Heart right ventricle (tissue), 16 donors: ENCODE measurements at regions not wholly inside any gene's neighbourhood (a gene's known extent, or its start where the extent isn't known, plus 50 kb on each side); places are given as distances from the start of the nearest gene placed in this dataset.

Experiments
- ATAC-seq, 8 donors: fragments of 200-7000 bp; cut with Tn5 transposase; one replicate each; pipeline ENCODE4 v1.9.1; 2020; ENCODE audit warnings: mild to moderate bottlenecking in 8 of 8, moderate library complexity in 8 of 8, moderate number of reproducible peaks in 1 of 8
- DNase-seq, 2 donors: peaks; one replicate each; pipeline ENCODE4 v3.0.0-alpha.2; 2020
- H3K27ac ChIP-seq, 10 donors: fragments of 200-600 bp; sonication (generic) in 2 of 10; one replicate each; pipeline versions ENCODE4 v1.5.0 to v1.8.0; 2020 to 2022; ENCODE audit warnings: mild to moderate bottlenecking in 3 of 10
- H3K27me3 ChIP-seq, 7 donors: fragments of 200-600 bp; one replicate each; pipeline ENCODE4 v1.8.0; 2021 to 2022; ENCODE audit warnings: mild to moderate bottlenecking in 2 of 7
- H3K36me3 ChIP-seq, 9 donors: fragments of 200-600 bp; sonication (generic) in 1 of 9; one replicate each; pipeline versions ENCODE4 v1.5.0 to v1.8.0; 2020 to 2022; ENCODE audit warnings: mild to moderate bottlenecking in 2 of 9
- H3K4me1 ChIP-seq, 9 donors: fragments of 200-600 bp; sonication (generic) in 1 of 9; one replicate each; pipeline versions ENCODE4 v1.5.0 to v1.8.0; 2020 to 2022; ENCODE audit warnings: mild to moderate bottlenecking in 4 of 9
- H3K4me3 ChIP-seq, 10 donors: fragments of 200-600 bp; sonication (generic) in 2 of 10; one replicate each; pipeline versions ENCODE4 v1.5.0 to v1.8.0; 2020 to 2022; ENCODE audit warnings: mild to moderate bottlenecking in 7 of 10, moderate library complexity in 2 of 10
- H3K9me3 ChIP-seq, 11 donors: fragments of 200-600 bp in 10 of 11; sonication (generic) in 2 of 11; one replicate each; pipeline versions ENCODE4 v1.5.0 to v1.8.0; 2013 to 2022; ENCODE audit warnings: mild to moderate bottlenecking in 2 of 11, control low read depth in 1 of 11, moderate library complexity in 1 of 11
- WGBS, 2 donors: extraction: QIAGEN DNeasy Blood & Tissue Kit; methylation state at CpG; one replicate each; pipeline ENCODE4 v1.1.7; 2013; ENCODE audit warnings: inconsistent platforms in 1 of 2; 5-methylcytosine and 5-hydroxymethylcytosine counted together
- intact Hi-C, 10 donors: fragments of 100-400 bp; cut with DNase I; formaldehyde crosslinking; loops; one replicate each; pipeline versions ENCODE4 v1.11.1 to v1.14.2; 2022
- TF ChIP-seq, protein P1 (sequence below), 9 donors: fragments of 200-600 bp; sonication (generic) in 2 of 9; IDR thresholded peaks; one replicate each; pipeline versions ENCODE4 v1.5.0 to v1.8.0; 2021 to 2022; ENCODE audit warnings: antibody characterized with exemption in 9 of 9, mild to moderate bottlenecking in 5 of 9, moderate library complexity in 1 of 9
- donor health status: Arrhythmogenic right ventricular cardiomyopathy.
- donor health status: ischemic (EF 13 %, LVEDD 7.1; RV severe dilation, severe dysfunction).
- donor health status: healthy with polysubstance abuse.
- donor health status: DM: no; HTN: yes; CAD: no.
- donor health status: DM: no; HTN: no; CAD: no.
- donor health status: ischemic (EF 25% LVEDD 6.9; RV normal size, moderate dysfunction).
- donor health status: ischemic (EF 25% LVEDD 5.7; RV mildly dilated, moderate dysfunction).
- donor health status: healthy.
- donor health status: DM: yes; HTN: yes; CAD: no.
- donor health status: Ischemic cardiomyopathy.
- donor health status: ischemic (EF 35%, LVEDD 5.7; RV mildly dilated, moderate dysfunction).
- donor health status: nonischemic (EF 11% LVEDD 7.7; RV severe dilation, severe dysfunction).
- donor health status: DM: yes; HTN: yes; CAD: no.
- donor health status: PGD.
- donor health status: ischemic (EF 29% LVEDD 5.4; RV normal size, mild dysfunction).
- donor health status: nonischemic (EF 23%, LVEDD 6.1; RV moderate dilation, normal function).

- H3K4me1 ChIP-seq, result no peaks in the 10 kb centered on the region
- intact Hi-C loops, result no loop called here
- TF ChIP-seq, protein P1, sequence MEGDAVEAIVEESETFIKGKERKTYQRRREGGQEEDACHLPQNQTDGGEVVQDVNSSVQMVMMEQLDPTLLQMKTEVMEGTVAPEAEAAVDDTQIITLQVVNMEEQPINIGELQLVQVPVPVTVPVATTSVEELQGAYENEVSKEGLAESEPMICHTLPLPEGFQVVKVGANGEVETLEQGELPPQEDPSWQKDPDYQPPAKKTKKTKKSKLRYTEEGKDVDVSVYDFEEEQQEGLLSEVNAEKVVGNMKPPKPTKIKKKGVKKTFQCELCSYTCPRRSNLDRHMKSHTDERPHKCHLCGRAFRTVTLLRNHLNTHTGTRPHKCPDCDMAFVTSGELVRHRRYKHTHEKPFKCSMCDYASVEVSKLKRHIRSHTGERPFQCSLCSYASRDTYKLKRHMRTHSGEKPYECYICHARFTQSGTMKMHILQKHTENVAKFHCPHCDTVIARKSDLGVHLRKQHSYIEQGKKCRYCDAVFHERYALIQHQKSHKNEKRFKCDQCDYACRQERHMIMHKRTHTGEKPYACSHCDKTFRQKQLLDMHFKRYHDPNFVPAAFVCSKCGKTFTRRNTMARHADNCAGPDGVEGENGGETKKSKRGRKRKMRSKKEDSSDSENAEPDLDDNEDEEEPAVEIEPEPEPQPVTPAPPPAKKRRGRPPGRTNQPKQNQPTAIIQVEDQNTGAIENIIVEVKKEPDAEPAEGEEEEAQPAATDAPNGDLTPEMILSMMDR (IDR thresholded peaks at IDR 0.05), result no peak
- ATAC-seq (no peak), DNase-seq (no peak)
- peaks cover 0 to 6% (median 0%) of the 10 kb centered on the region in 7 donors for H3K27me3 ChIP-seq
- 31 to 55% methylated on average over 2 of the region's 2 CpGs for WGBS, 2 donors
- no peak overlapping the region for H3K4me3 ChIP-seq
- H3K27ac ChIP-seq, result no peak overlapping the region
- no peaks in the 10 kb centered on the region for H3K9me3 ChIP-seq
- no peaks in the 10 kb centered on the region for H3K36me3 ChIP-seq
Observed at GRCh38 chrX:36753602-36754001, 254.6 kb upstream of the FAM47C start.

GRCh38 chrX:36787752-36788151 lies 220.4 kb upstream of the FAM47C start:
- intact Hi-C loops, result no loop called here
- no peaks in the 10 kb centered on the region for H3K36me3 ChIP-seq

DNA sequence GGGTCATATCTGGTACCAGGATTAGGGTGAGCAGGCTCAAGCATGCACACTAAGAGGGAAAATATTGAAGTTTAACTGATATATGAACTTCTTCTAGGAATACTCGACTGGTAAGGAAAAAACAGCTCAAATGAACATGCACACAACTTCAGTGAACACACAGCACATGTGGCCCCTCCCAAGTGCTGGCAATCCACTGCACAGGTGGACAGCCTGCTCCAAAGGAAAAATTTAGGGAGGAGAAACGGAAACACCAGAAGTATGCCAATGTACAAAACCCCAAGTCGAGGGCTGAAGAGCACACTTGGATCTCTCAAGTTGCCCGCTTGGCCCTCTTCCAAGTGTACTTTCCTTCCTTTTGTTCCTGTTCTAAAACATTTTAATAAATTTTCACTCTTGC lies 205.0 kb upstream of the FAM47C start:
- Histone ChIP-seq H3K27me3 (peaks cover 0 to 4% (median 0%) of the 10 kb centered on the region in 7 donors), H3K27ac (no peak overlapping the region), H3K4me3 (no peak overlapping the region), H3K9me3 (no peaks in the 10 kb centered on the region), H3K36me3 (no peaks in the 10 kb centered on the region), H3K4me1 (no peaks in the 10 kb centered on the region)
- 79 to 82% methylated on average over 4 of the region's 4 CpGs for WGBS, 2 donors
- DNase-seq (no peak), ATAC-seq (no peak)
- intact Hi-C loops, result no loop called here
- TF ChIP-seq, protein P1 (IDR thresholded peaks at IDR 0.05), result no peak

More at GRCh38 chrX:36787752-36788151, 220.4 kb upstream of the FAM47C start:
- H3K27ac ChIP-seq, result no peak overlapping the region
- WGBS, 2 donors, result 84 to 94% methylated on average over 2 of the region's 2 CpGs
- H3K27me3 ChIP-seq, result no peaks in the 10 kb centered on the region
- DNase-seq (no peak), ATAC-seq (no peak)
- H3K9me3 ChIP-seq, result no peaks in the 10 kb centered on the region
- TF ChIP-seq, protein P1 (IDR thresholded peaks at IDR 0.05), result no peak
- H3K4me1 ChIP-seq, result no peaks in the 10 kb centered on the region
- H3K4me3 ChIP-seq, result no peak overlapping the region

- 65 to 68% methylated on average over 6 of the region's 6 CpGs for WGBS, 2 donors
- Histone ChIP-seq H3K27me3 (peaks cover 0 to 5% (median 0%) of the 10 kb centered on the region in 7 donors), H3K4me1 (no peaks in the 10 kb centered on the region), H3K36me3 (no peaks in the 10 kb centered on the region), H3K4me3 (no peak overlapping the region), H3K9me3 (no peaks in the 10 kb centered on the region), H3K27ac (no peak overlapping the region)
- DNase-seq (no peak), ATAC-seq (no peak)
- intact Hi-C loops, result no loop called here
- TF ChIP-seq, protein P1 (IDR thresholded peaks at IDR 0.05), result no peak
Observed at GRCh38 chrX:36804066-36804465, 204.1 kb upstream of the FAM47C start.
